Esophagus squamous epithelium (tissue), 4 donors: ENCODE measurements at regions not wholly inside any gene's neighbourhood (a gene's known extent, or its start where the extent isn't known, plus 50 kb on each side); places are given as distances from the start of the nearest gene placed in this dataset.

ENCODE experiments used
- CTCF ChIP-seq, 6 experiments: fragments of 450-650 bp in 4 of 6; fragments of 200-600 bp in 2 of 6; sonication (generic) in 2 of 6; IDR thresholded peaks; one replicate each; pipeline ENCODE4 v1.5.1; 2016 to 2019; ENCODE audit warnings: antibody characterized with exemption in 6 of 6, mild to moderate bottlenecking in 4 of 6, moderate library complexity in 4 of 6
- POLR2A ChIP-seq, 4 donors: fragments of 450-650 bp; IDR thresholded peaks; one replicate each; pipeline ENCODE4 v1.6.1; 2017; ENCODE audit warnings: antibody characterized with exemption in 4 of 4, mild to moderate bottlenecking in 4 of 4, moderate library complexity in 3 of 4

- TF ChIP-seq CTCF (IDR thresholded peaks at IDR 0.05) (no peak), POLR2A (IDR thresholded peaks at IDR 0.05) (no peak)
Observed at GRCh38 chr6:11358904-11359830, 126.7 kb upstream of the NEDD9 start.
